ENCODE measurements at regions not wholly inside any gene's neighbourhood (a gene's known extent, or its start where the extent isn't known, plus 50 kb on each side); places are given as distances from the start of the nearest gene placed in this dataset.
"Not testable (repeated sequence)": the region's sequence is repeated elsewhere in the genome, so short reads cannot be mapped to it uniquely, and the experiment has no call there.

DNA sequence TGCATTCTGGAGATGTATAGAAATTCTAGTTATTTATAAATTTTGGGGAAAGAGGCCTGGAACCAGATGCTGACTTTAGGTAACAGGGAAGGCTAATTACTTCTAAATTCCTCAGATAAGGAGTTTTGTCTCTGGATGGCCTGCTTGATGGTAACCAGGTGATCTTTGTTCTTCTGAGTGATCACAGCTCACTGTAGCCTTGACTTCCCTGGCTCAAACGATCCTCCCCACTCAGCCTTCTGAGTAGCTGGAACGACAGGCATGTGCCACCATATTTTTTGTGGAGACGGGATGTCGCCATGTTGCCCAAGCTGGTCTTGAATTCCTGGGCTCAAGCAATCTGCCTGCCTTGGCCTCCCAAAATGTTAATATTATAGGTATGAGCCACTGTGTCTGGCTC is 54.4 kb upstream of the MSH6 start:
- DNase-seq = no peak

DNA sequence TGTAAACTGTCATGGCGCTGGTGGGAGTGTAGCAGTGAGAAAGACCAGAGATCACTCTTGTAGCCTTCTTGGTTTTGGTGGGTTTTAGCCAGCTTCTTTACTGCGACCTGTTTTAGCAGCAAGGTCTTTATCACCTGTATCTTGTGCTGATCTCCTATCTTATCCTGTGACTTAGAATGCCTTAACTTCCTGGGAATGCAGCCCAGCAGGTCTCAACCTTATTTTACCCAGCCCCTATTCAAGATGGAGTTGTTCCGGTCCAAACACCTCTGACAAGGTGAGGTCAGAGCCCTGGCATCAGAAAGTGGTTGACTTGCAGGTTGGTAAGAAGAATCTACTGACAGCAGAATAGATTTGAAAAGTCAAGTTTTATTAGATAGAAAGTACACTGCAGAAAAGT is 55.0 kb upstream of the MSH6 start:
- no peak for DNase-seq

DNA sequence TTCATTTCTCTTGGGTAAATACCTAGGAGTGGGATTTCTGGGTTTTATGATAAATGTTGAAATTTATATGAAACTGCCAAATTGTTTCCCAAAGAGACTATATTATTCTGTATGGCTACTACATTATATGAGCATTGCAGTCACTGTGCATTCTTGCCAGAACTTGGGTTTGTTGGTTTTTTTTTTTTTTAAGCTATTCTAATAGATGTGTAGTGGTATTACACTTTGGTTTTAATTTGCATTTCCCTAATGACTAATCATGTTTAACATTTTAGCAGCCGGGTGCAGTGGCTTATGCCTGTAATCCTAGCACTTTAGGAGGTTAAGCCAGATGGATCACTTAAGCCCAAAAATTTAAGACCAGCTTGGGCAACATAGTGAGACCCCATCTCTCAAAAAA is 56.0 kb upstream of the MSH6 start:
- DNase-seq = not testable (repeated sequence)

DNA sequence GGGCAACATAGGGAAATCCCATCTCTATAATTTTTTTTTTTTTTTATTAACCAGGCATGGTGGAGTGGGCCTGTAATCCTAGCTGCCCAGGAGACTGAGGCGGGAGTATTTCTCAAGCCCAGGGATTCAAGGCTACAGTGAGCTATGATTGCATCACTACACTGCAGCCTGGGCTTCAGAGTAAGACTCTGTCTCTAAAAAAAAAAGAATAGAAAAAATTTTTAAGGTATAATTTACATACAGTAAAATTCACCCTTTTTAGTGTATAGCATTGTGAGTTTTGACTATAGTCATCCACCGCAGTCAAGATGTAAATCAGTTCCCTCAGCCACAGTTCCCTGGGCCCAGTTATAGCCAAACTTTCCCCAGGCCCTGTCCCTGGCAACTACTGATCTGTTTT is 57.1 kb upstream of the MSH6 start:
- DNase-seq = no peak

DNA sequence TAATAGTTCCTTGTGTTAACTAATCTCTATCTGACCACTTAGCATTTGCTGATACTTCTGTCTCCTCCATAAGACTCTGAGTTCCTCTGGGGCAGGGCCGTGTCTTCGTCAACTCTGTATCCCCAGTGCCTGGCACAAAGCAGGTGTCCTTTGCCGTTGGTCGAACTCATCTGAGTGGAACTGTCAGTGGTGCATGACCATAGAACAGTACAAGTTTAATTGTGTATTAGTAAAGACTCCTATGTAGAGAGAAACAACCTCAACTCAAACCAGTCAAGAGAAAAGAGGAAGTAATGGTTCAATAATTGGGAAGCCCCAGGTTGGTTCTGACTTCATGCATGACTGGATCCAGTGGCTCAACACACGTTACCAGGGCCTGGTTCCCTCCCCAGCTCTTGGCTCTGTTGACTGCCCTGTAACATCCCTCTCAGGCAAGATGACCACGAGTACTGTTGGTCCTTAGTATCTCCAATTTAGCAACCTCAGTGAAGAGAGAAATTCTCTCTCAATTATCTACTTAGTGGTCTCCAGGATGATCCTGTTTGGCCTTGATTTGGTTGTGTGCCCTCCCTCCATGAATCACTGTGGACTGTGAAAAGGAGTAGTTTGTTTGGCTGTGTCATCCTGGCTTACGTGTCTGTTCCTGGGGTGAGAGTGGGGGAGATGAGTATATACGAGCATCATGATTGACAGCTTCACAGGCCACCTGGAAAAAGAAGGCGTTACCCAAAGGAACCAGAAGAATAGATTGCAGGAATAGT is 58.5 kb upstream of the MSH6 start:
- peak in 1 of 2 donors; percentile 67 for DNase-seq

DNA sequence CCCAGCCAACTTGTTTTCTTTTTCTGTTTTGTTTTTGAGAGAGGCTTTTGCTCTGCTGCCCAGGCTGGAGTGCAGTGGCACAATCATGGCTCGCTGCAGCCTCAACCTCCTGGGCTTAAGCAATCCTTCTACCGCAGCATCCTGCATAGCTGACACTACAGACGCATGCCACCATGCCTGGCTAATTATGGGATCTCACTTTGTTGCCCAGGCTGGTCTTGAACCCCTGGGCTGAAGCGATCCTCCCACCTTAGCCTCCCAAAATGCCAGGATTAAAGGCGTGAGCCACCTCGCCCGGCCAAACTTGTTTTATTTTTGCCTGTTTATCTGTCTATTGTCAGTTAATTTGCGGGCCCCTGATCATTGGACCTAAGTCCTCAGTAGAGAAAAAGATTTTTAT is 61.6 kb upstream of the MSH6 start:
- DNase-seq = no peak

DNA sequence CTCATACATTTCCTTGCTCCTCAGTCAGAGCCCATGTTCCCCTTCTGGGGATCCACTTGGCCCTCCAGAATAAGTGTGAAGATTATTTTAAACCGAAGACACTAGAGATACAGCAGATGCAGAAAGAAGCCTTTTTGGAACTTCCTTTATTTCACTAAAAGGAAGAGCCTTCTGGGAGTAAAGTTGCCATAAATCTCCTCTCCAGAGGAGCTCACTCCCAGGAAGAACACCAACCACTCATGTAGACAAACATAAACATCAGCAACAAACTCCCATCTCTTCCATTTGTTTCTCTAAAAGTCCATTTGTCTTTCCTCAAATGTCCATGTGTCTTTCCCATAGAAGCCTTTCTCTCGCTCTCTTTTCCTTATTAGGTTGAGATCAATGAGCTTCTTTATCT is 62.4 kb upstream of the MSH6 start:
- DNase-seq = no peak

DNA sequence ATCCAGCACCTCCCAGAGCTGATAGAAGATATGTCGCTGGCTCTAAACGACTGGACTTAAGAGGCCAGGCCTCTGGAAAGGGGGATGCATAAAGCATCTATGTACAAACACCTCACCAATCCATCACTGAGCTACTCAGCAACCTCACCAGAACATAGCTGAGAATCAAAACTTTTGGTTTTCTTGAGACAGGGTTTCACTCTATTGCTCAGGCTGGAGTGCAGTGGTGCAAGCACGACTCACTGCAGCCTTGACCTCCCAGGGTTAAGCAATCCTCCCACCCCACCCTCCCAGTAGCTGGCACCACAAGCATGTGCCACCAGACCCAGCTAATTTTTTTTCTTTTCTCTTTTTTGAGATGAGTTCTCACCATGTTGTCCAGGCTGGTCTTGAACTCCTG is 62.9 kb upstream of the MSH6 start:
- no peak for DNase-seq

DNA sequence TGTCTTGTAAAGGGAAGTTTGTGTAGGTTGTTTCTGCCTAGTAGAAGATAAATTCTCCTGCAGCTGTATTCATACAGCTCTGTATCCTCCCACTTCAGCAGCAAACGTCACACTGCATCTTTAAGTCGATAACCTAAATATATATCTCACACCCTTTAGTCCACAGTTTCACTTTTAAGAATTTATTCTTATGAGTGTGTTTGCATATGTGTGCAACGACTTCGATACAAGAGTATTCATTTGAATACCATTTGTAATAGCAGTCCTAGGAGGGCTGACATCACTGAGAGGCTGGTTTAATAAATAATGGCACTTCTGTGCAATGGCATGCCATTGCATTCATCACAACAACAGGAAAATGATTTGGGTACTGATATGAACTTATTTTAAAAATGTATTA is 63.8 kb upstream of the MSH6 start:
- no peak for DNase-seq

DNA sequence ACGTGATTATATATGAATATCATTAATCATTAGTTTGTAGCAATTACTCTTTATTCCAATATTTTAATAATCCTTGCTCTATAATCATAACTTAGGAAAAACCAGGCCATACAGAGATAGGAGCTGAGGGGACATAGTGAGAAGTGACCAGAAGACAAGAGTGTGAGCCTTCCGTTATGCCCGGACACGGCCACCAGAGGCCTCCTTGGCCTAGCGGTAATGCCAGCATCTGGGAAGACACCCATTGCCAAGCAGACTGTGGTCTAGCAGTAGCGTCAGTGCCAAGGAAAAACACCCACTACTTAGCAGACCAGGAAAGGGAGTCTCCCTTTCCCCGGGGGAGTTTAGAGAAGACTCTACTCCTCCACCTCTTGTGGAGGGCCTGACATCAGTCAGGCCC is 66.6 kb upstream of the MSH6 start:
- not testable (repeated sequence) for DNase-seq

DNA sequence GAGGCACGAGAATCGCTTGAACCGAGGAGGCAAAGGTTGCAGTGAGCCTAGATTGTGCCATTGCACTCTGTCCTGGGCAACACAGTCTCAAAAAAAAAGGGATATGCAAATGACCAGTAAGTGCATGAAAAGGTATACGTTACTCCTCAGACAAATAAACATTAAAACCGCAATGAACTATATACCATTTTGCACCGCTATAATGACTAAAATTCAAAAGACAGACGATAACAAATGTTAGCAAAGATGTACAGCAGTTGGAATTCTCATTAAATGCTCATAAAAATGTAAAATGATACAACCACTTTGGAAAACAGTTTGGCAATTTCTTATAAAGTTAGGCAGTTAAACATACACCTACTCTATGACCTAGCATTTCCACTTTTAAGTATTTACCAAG is 67.4 kb upstream of the MSH6 start:
- no peak for DNase-seq

DNA sequence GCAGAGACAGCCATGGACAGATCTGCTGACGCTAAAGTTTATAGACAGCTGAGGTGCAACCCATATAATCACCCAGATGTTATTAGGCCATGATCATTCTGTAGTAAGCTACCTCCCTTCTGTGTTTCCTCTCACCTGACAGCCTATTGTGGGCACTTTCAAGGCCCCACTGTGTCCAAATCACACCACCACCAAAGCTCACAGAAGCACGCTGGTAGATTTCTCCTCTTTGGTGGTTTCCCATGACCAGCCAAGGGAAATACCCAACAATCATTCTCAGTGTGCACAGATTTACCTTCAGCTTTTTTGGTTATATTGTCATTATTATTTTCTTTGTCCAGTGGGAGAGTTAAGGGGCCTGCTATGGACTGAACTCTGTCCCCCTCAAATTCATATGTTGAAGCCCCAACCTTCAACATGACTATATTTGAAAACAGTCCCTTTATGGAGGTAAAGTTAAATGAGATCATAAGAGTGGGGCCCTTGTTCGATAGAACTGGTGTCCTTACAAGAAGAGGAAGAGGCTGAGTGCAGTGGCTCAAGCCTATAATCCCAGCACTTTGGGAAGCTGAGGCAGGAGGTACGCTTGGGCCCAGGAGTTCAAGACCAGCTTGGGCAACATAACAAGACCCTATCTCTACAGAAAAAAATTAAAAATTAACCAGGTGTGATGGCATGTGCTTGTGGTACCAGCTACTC is 74.0 kb upstream of the MSH6 start:
- no peak for DNase-seq

DNA sequence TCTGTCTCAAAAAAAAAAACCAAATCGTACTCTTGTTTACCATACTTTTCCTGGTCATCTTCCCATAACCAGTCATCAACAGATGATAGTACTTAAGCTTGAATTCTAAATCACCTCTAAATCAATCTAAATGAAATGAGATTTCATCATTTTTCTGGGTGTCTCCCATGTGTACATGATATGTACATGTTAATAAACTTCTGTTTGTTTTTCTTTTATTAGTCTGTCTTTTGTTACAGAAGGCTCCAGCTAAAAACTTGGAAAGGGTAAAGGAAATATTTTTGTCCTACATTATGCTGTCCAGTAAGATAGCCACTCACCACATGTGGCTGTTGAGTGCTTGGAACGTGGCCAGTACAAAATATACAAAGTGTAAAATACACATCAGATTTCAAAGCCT is 78.7 kb upstream of the MSH6 start:
- DNase-seq = no peak

DNA sequence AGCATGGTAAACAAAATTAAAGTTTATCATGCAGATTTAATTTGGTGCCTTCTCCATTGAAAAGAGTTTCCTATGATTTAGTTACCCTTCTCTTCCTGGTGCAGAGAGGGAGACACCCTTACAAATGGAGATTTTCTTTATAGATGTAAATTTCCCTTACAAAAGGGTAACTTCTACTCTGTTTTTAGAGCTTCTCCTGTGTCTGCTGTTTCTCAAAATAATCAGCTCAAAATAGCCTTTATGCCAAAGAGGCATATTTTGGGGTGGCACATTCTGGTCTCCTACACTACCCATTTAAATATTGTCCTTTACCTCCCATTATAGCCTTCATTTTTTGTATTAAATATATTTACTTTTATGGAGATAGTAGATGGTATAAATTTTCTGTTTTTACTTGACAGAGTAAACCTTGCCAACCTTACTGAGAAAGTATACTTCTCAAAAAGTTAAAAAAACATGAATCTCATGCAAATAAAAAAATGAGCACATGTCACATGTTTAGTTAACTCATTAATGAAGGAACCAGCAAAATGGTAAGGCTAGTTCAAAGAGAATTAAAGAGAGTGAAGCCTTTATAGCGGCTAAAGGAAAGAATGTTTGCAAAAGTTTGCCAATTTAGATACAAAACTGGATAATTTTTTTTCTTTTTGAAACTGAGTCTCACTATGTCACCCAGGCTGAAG is 83.3 kb upstream of the MSH6 start:
- DNase-seq = no peak

DNA sequence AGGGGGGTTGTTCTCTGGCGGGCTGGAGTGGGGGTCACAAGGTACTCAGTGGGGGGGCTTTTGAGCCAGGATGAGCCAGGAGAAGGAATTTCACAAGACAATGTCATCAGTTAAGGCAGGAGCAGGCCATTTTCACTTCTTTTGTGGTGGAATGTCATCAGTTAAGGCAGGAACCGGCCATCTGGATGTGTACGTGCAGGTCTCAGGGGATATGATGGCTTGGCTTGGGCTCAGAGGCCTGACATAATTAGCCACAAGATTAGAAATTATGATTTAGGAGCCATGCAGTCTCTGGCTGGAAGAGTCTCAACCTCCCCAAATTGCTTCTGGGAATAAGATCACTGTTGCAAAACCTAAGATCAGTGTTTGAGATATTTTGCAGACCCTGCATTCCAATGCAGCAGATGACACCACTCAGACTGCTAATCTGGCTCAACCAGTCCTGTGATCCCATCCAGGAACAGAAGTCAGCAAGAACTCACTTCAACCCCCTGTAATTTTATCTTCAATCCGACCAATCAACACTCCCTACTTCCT is 84.4 kb upstream of the MSH6 start:
- not testable (repeated sequence) for DNase-seq

DNA sequence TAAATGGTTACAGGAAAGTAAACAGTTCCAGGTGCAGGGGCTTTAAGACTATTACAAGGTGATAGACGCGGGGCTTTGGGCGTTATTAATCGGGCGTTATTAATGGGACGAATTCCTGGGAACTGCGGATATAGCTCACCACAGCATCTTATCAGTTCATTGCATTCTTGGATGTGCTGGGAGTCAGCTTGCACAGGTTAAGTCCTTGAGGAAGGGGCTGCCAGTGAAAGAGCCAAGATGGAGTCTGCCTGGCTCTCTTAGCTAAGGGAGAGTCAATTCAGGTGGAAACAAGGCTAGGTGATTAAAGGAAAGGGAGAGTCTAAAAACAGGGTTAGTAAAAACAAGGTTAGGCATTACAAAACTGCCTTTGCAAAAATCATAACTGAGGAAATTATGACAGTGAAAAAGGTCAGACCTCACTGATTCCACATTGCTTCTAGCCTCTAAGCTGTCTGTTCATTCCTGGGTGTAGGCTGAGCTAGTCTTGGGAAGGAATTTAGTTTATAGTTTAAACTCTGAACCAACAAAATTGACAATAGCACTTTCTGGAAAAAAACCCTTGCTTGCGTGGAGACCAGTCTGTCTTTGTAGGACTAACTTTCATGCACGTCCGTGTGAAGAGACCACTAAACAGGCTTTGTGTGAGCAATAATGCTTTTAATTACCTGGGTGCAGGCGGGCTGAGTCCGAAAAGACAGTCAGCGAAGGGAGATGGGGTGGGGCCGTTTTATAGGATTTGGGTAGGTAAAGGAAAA is 85.1 kb upstream of the MSH6 start:
- DNase-seq = not testable (repeated sequence)

DNA sequence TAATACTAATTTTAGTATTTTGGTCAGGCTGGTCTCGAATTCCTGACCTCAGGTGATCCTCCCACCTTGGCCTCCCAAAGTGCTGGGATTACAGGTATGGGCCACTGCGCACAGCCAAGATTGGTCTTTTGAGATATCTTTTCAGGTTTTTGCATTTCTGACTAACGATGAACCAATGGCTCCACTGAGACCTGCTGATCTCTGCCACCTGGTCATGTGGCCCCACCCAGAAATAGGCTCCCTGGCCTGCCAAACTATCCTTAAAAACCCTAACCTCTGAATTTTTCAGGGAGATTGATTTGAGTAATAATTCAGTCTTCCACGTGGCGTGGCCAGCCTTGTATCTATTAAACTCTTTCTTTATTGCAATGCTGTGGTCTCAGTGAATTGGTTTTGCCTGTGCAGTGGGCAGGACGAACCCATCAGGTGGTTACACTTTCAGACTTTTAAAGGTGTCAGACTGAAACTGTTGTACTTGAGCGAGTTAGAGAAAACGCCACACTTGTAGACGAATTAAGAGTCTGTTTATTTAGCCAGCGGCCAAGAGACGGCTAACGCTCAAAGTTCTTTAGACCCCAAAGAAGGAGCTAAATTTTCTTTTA is 85.8 kb upstream of the MSH6 start:
- DNase-seq = no peak

DNA sequence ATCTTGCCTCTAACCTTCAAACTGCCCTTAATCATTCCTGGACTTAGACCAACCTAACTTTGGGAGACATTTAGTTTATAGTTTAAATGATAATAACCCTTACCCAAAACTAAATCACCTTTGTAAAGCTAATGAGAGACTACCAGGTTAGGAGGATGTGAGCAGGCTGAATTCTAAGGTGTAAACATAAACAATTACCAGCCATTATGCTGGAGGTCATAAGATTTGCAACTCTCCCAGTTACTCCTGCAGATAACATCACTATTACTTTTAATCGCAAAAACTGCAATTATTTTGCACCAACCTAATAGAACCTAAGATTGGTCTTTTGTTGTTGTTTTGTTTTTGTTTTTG is 86.5 kb upstream of the MSH6 start:
- DNase-seq = no peak

DNA sequence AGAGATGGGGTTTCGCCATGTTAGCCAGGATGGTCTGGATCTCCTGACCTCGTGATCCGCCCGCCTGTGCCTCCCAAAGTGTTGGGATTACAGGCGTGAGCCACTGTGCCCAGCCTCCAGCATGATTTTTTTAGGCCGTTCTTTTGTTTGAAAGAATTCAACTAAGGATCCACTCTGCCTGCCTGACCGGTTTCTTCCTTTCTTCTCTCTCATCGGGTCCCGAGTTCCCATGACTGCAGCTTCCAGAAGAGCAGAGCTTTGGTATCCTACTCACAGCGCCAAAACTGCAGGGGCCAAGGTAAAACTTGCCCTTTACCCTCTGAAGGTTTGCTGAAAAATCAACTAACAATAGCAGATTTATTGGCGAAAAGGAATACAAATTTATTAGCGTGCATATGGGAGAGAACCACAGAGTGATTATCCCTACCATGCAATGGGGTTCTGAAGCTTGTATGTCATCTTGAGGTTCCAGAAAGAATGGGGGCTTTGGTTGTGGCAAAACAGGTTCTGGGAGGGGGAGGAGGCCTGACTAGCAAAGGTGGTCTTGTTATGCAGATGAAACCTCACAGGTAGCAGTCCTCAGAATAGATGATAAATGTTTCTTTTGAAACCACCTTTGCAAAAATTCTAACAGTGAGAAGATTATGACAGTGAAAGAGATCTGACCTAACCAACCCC is 87.0 kb upstream of the MSH6 start:
- DNase-seq = no peak

DNA sequence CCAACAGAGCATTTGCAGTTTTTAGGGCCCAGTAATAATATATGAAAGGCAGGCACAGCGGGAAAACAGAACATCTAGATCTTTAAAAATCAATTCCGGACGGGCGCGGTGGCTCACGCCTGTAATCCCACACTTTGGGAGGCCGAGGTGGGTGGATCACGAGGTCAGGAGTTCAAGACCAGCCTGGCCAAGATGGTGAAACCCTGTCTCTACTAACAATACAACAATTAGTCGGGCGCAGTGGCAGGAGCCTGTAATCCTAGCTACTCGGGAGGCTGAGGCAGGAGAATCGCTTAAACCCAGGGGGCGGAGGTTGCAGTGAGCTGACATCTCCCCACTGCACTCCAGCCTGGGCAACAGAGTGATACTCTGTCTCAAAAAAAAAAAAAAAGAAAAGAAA is 88.5 kb upstream of the MSH6 start:
- DNase-seq = not testable (repeated sequence)

DNA sequence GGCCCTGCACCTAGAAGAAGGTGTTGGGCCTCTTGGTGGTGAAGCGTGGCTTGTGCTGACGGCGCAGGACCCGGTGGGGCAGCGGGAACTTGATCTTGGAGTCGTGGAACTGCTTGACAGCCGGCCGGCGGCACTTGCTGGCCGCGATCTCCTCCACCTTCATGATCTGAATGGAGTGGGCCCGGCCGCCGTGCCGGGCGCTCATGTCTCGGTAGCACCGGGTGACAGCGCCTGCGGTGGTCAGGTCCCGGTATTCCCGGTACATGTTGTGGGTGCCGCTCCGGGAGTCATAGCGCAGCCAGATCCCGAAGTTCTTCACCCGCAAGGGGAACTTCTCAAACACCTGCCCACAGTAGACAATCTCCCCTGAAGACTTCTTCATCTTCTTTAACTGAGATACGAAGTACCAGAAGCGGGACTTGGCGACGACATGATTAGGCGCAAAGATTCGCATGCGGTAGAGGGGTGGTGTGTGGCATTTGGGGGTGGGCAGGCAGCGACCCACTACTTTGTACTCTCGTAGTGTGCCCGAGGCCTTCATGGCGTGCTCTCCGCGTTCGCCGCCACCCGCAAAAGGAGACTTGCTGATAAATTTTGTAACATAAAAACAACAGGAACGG is 92.1 kb upstream of the MSH6 start:
- DNase-seq = not testable (repeated sequence)

DNA sequence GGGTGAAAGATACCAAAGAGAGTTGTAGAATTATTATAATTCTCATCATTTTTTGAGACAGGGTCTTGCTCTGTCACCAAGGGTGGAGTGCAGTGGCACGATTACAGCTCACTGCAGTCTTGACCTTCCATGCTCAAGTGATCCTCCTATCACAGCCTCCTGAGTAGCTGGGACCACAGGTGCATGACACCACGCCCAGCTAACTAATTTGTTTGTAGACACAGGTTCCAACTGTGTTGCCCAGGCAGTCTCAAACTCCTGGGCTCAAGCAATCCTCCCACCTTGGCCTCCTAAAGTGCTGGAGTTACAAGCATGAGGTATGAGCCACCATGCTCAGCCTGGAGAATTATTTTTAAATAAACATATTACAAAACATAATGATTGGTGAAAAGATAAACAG is 92.8 kb upstream of the MSH6 start:
- DNase-seq = no peak

Measured in CD4-positive, alpha-beta T cell treated with Interferon alpha-2 for 1 hour (primary cell).